ENCODE measurements at regions not wholly inside any gene's neighbourhood (a gene's known extent, or its start where the extent isn't known, plus 50 kb on each side); places are given as distances from the start of the nearest gene placed in this dataset.
A peak's percentile ranks its signal among the peaks of the same experiment; 100 is the strongest.

GRCh38 chr1:88502886-88503285 lies 181.2 kb upstream of the PKN2 start:
- no peak overlapping the region for H2BK120ac ChIP-seq (ENCODE audit: low read depth, low read length)
- 88% methylated on average over 2 of the region's 2 CpGs for WGBS
- H3K4ac ChIP-seq (ENCODE audit: low read depth in 1 of 2, low read length in 2 of 2): no peak overlapping the region
- no peak overlapping the region for H3K18ac ChIP-seq (ENCODE audit: low read depth in 1 of 2, low read length in 2 of 2)
- H3K36me3 ChIP-seq (ENCODE audit: control insufficient read depth in 1 of 2, insufficient read depth in 2 of 2, low read depth in 1 of 2, low read length in 2 of 2): no peaks in the 10 kb centered on the region
- no peak overlapping the region for H3K4me2 ChIP-seq (ENCODE audit: low read length, poor library complexity, severe bottlenecking)
- peaks cover 0 to 3% of the 10 kb centered on the region in 2 experiments for H3K27me3 ChIP-seq (ENCODE audit: control insufficient read depth in 1 of 2, insufficient read depth in 1 of 2, low read length in 2 of 2)
- no peak overlapping the region for H4K91ac ChIP-seq (ENCODE audit: low read length)
- H2BK12ac ChIP-seq (ENCODE audit: low read length in 2 of 2): no peak overlapping the region
- no peak overlapping the region for H2BK5ac ChIP-seq (ENCODE audit: low read depth, low read length, poor library complexity, severe bottlenecking)
- H3K9ac ChIP-seq (ENCODE audit: low read length): no peak overlapping the region
- no peak overlapping the region for H3K23ac ChIP-seq (ENCODE audit: low read length in 2 of 2)
- H3K4me3 ChIP-seq (ENCODE audit: insufficient read depth in 1 of 2, low read depth in 1 of 2, low read length in 2 of 2): no peak overlapping the region
- no peak overlapping the region for H2AK5ac ChIP-seq (ENCODE audit: low read length, severe bottlenecking)
- no peaks in the 10 kb centered on the region for H3K4me1 ChIP-seq (ENCODE audit: control insufficient read depth, insufficient read depth, low read depth, low read length)
- no peak overlapping the region for H4K8ac ChIP-seq (ENCODE audit: low read length)
- no peaks in the 10 kb centered on the region for H3K79me1 ChIP-seq (replicated peaks; ENCODE audit: low read length, poor library complexity, severe bottlenecking)
- H3K9me3 ChIP-seq (ENCODE audit: control insufficient read depth, low read length): no peaks in the 10 kb centered on the region
- no peak overlapping the region for H2BK15ac ChIP-seq (ENCODE audit: low read depth, poor library complexity, severe bottlenecking)
- no peak overlapping the region for H2AFZ ChIP-seq (ENCODE audit: low read depth, low read length)
- no peak overlapping the region for H3K14ac ChIP-seq (ENCODE audit: low read length in 2 of 2)
- no peak for DNase-seq
- H3K27ac ChIP-seq (ENCODE audit: low read length, poor library complexity, severe bottlenecking): no peak overlapping the region

- no peaks in the 10 kb centered on the region for H3K4me1 ChIP-seq (ENCODE audit: control insufficient read depth, insufficient read depth, low read depth, low read length)
- no peak for DNase-seq
- no peak overlapping the region for H4K8ac ChIP-seq (ENCODE audit: low read length)
- H3K9me3 ChIP-seq (ENCODE audit: control insufficient read depth, low read length): no peaks in the 10 kb centered on the region
- H2AFZ ChIP-seq (ENCODE audit: low read depth, low read length): no peak overlapping the region
- H3K4me3 ChIP-seq (ENCODE audit: insufficient read depth in 1 of 2, low read depth in 1 of 2, low read length in 2 of 2): no peak overlapping the region
- no peak overlapping the region for H2BK15ac ChIP-seq (ENCODE audit: low read depth, poor library complexity, severe bottlenecking)
- H3K14ac ChIP-seq (ENCODE audit: low read length in 2 of 2): no peak overlapping the region
- H3K36me3 ChIP-seq (ENCODE audit: control insufficient read depth in 1 of 2, insufficient read depth in 2 of 2, low read depth in 1 of 2, low read length in 2 of 2): no peaks in the 10 kb centered on the region
- H2BK12ac ChIP-seq (ENCODE audit: low read length in 2 of 2): no peak overlapping the region
- no peak overlapping the region for H3K4me2 ChIP-seq (ENCODE audit: low read length, poor library complexity, severe bottlenecking)
- H3K79me1 ChIP-seq (replicated peaks; ENCODE audit: low read length, poor library complexity, severe bottlenecking): no peaks in the 10 kb centered on the region
- H4K91ac ChIP-seq (ENCODE audit: low read length): no peak overlapping the region
- no peak overlapping the region for H3K23ac ChIP-seq (ENCODE audit: low read length in 2 of 2)
- no peak overlapping the region for H2AK5ac ChIP-seq (ENCODE audit: low read length, severe bottlenecking)
- H3K27me3 ChIP-seq (ENCODE audit: control insufficient read depth in 1 of 2, insufficient read depth in 1 of 2, low read length in 2 of 2): peaks cover 0 to 3% of the 10 kb centered on the region in 2 experiments
- no peak overlapping the region for H3K9ac ChIP-seq (ENCODE audit: low read length)
- no peak overlapping the region for H2BK120ac ChIP-seq (ENCODE audit: low read depth, low read length)
- no peak overlapping the region for H3K18ac ChIP-seq (ENCODE audit: low read depth in 1 of 2, low read length in 2 of 2)
- H3K27ac ChIP-seq (ENCODE audit: low read length, poor library complexity, severe bottlenecking): no peak overlapping the region
- H2BK5ac ChIP-seq (ENCODE audit: low read depth, low read length, poor library complexity, severe bottlenecking): no peak overlapping the region
- no peak overlapping the region for H3K4ac ChIP-seq (ENCODE audit: low read depth in 1 of 2, low read length in 2 of 2)
These were observed 180.4 kb upstream of the PKN2 start for GRCh38 chr1:88503646-88504045.

GRCh38 chr1:88504601-88505000 lies 179.5 kb upstream of the PKN2 start:
- WGBS: 80% methylated on average over 1 of the region's 1 CpG
- H3K27ac ChIP-seq (ENCODE audit: low read length, poor library complexity, severe bottlenecking): no peak overlapping the region

GRCh38 chr1:88509379-88509778 lies 174.7 kb upstream of the PKN2 start:
- Histone ChIP-seq H4K91ac (ENCODE audit: low read length) (no peak overlapping the region), H3K9ac (ENCODE audit: low read length) (no peak overlapping the region), H2BK12ac (ENCODE audit: low read length in 2 of 2) (no peak overlapping the region), H2BK15ac (ENCODE audit: low read depth, poor library complexity, severe bottlenecking) (no peak overlapping the region), H4K8ac (ENCODE audit: low read length) (no peak overlapping the region), H3K14ac (ENCODE audit: low read length in 2 of 2) (no peak overlapping the region), H3K27ac (ENCODE audit: low read length, poor library complexity, severe bottlenecking) (no peak overlapping the region), H3K9me3 (ENCODE audit: control insufficient read depth, low read length) (no peaks in the 10 kb centered on the region), H3K23ac (ENCODE audit: low read length in 2 of 2) (no peak overlapping the region), H2BK5ac (ENCODE audit: low read depth, low read length, poor library complexity, severe bottlenecking) (no peak overlapping the region), H2AFZ (ENCODE audit: low read depth, low read length) (peak overlapping the region; percentile 63), H2BK120ac (ENCODE audit: low read depth, low read length) (no peak overlapping the region), H3K79me1 (replicated peaks; ENCODE audit: low read length, poor library complexity, severe bottlenecking) (no peaks in the 10 kb centered on the region), H3K4me2 (ENCODE audit: low read length, poor library complexity, severe bottlenecking) (no peak overlapping the region), H3K4me1 (ENCODE audit: control insufficient read depth, insufficient read depth, low read depth, low read length) (no peaks in the 10 kb centered on the region), H3K18ac (ENCODE audit: low read depth in 1 of 2, low read length in 2 of 2) (no peak overlapping the region), H3K4ac (ENCODE audit: low read depth in 1 of 2, low read length in 2 of 2) (no peak overlapping the region), H3K27me3 (ENCODE audit: control insufficient read depth in 1 of 2, insufficient read depth in 1 of 2, low read length in 2 of 2) (peaks cover 0 to 3% of the 10 kb centered on the region in 2 experiments), H2AK5ac (ENCODE audit: low read length, severe bottlenecking) (no peak overlapping the region), H3K36me3 (ENCODE audit: control insufficient read depth in 1 of 2, insufficient read depth in 2 of 2, low read depth in 1 of 2, low read length in 2 of 2) (no peaks in the 10 kb centered on the region), H3K4me3 (ENCODE audit: insufficient read depth in 1 of 2, low read depth in 1 of 2, low read length in 2 of 2) (no peak overlapping the region)
- peak; percentile 9 for DNase-seq
- WGBS: 77% methylated on average over 2 of the region's 3 CpGs

More at GRCh38 chr1:88504601-88505000, 179.5 kb upstream of the PKN2 start:
- Histone ChIP-seq H3K79me1 (replicated peaks; ENCODE audit: low read length, poor library complexity, severe bottlenecking) (no peaks in the 10 kb centered on the region), H3K23ac (ENCODE audit: low read length in 2 of 2) (no peak overlapping the region), H3K27me3 (ENCODE audit: control insufficient read depth in 1 of 2, insufficient read depth in 1 of 2, low read length in 2 of 2) (peaks cover 0 to 3% of the 10 kb centered on the region in 2 experiments), H3K18ac (ENCODE audit: low read depth in 1 of 2, low read length in 2 of 2) (no peak overlapping the region), H3K36me3 (ENCODE audit: control insufficient read depth in 1 of 2, insufficient read depth in 2 of 2, low read depth in 1 of 2, low read length in 2 of 2) (no peaks in the 10 kb centered on the region), H3K4me3 (ENCODE audit: insufficient read depth in 1 of 2, low read depth in 1 of 2, low read length in 2 of 2) (no peak overlapping the region), H3K4me2 (ENCODE audit: low read length, poor library complexity, severe bottlenecking) (no peak overlapping the region), H2AFZ (ENCODE audit: low read depth, low read length) (no peak overlapping the region), H2BK12ac (ENCODE audit: low read length in 2 of 2) (no peak overlapping the region), H3K9me3 (ENCODE audit: control insufficient read depth, low read length) (no peaks in the 10 kb centered on the region), H4K91ac (ENCODE audit: low read length) (no peak overlapping the region), H2AK5ac (ENCODE audit: low read length, severe bottlenecking) (no peak overlapping the region), H3K4me1 (ENCODE audit: control insufficient read depth, insufficient read depth, low read depth, low read length) (no peaks in the 10 kb centered on the region), H3K9ac (ENCODE audit: low read length) (no peak overlapping the region), H4K8ac (ENCODE audit: low read length) (no peak overlapping the region), H3K4ac (ENCODE audit: low read depth in 1 of 2, low read length in 2 of 2) (no peak overlapping the region), H2BK15ac (ENCODE audit: low read depth, poor library complexity, severe bottlenecking) (no peak overlapping the region), H2BK5ac (ENCODE audit: low read depth, low read length, poor library complexity, severe bottlenecking) (no peak overlapping the region), H2BK120ac (ENCODE audit: low read depth, low read length) (no peak overlapping the region), H3K14ac (ENCODE audit: low read length in 2 of 2) (no peak overlapping the region)
- DNase-seq: no peak
